Ishikawa (cell line): ENCODE measurements at regions not wholly inside any gene's neighbourhood (a gene's known extent, or its start where the extent isn't known, plus 50 kb on each side); places are given as distances from the start of the nearest gene placed in this dataset.

ENCODE experiments used
- TAF1 ChIP-seq: IDR thresholded peaks from 2 replicates; pipeline ENCODE4 v1.6.1; 2012; ENCODE audit warnings: low read depth, mild to moderate bottlenecking
- TF ChIP-seq, protein P1 (sequence below): IDR thresholded peaks from 2 replicates; pipeline ENCODE4 v1.6.1; 2012

DNA sequence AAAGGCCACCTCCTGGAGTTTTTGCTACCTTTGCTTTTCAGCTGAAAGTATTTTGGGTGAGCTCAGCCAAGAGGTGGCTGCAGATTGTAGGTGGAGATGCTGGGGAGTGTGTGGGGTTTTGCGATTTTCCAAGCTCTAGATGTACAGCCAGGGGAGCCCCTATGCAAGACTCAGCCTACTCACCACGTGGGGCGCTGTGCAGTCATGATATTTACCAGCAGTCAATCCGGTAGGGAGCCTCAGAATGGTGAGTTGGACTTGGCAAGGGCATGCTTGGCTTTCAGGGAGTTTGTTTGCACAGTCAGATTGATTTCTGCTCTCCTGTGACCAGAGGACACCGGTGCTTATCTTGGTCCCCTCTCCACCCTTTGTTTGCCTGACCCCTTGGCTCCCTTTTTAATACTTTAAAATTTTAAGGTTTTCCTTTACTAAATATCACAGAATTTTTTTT is 175.3 kb downstream of the UTP18 start:
- TF ChIP-seq TAF1 = no peak
- TF ChIP-seq, protein P1, sequence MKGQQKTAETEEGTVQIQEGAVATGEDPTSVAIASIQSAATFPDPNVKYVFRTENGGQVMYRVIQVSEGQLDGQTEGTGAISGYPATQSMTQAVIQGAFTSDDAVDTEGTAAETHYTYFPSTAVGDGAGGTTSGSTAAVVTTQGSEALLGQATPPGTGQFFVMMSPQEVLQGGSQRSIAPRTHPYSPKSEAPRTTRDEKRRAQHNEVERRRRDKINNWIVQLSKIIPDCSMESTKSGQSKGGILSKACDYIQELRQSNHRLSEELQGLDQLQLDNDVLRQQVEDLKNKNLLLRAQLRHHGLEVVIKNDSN = no peak
